ENCODE measurements at regions not wholly inside any gene's neighbourhood (a gene's known extent, or its start where the extent isn't known, plus 50 kb on each side); places are given as distances from the start of the nearest gene placed in this dataset.

DNA sequence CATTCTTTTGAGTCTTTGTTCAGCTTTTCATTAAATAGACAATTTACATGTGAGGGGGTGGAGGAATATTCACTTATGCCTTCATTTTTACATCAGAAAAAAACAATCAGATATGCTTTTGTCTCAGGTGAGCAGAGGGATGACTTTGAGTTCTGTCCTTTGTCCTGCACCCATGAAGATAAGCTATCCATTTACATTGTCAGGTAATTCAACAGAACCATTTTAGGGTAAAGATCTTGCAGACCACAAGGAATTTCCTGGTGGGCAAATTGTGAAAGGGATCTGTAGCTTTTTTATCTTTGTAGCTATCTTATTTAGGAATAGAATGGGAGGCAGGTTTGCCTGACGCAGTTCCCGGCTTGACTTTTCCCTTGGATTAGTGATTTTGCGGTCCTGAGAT is 242.7 kb upstream of the IRF2BP2 start:
- Mint-ChIP-seq H3K9me3 (no peaks in the 10 kb centered on the region), H3K4me3 (no peak overlapping the region), H3K27me3 (ENCODE audit: low read depth) (peaks cover 3% of the 10 kb centered on the region), H3K27ac (peak overlapping the region in 2 of 3 experiments; percentile 76 to 79; a peak in 4 of 7 replicates), H3K4me1 (peaks cover 19 to 31% of the 10 kb centered on the region in 2 experiments), H3K36me3 (ENCODE audit: insufficient read depth in 1 of 3, low read depth in 3 of 3) (no peaks in the 10 kb centered on the region)
- H2BK15ac ChIP-seq (ENCODE audit: low read depth, low read length) = no peak overlapping the region
- no peak overlapping the region for H2AFZ ChIP-seq (ENCODE audit: low read length)
- no peak overlapping the region for H4K91ac ChIP-seq (ENCODE audit: insufficient read length, low read depth, low read length)
- H3K9ac ChIP-seq (ENCODE audit: extremely low read depth, insufficient read length, low read length) = no peak overlapping the region
- H3T11ph ChIP-seq (ENCODE audit: low read length) = no peak overlapping the region
- no CpG with 5 or more reads among the region's 3 CpGs for WGBS (ENCODE audit: extremely low coverage, insufficient read length, low lambda C conversion rate)
- H4K20me1 ChIP-seq (ENCODE audit: control insufficient read depth, insufficient read depth, insufficient read length) = no peaks in the 10 kb centered on the region
- H2BK5ac ChIP-seq (ENCODE audit: insufficient read length, low read length) = no peak overlapping the region
- H2BK120ac ChIP-seq (ENCODE audit: low read depth, low read length, poor library complexity, severe bottlenecking) = no peak overlapping the region
- no peaks in the 10 kb centered on the region for H3K79me2 ChIP-seq (ENCODE audit: insufficient read depth, low read length)
- no peak overlapping the region for H3K23ac ChIP-seq (ENCODE audit: insufficient read length, low read depth, low read length)
- no peaks in the 10 kb centered on the region for H3K4me1 ChIP-seq (ENCODE audit: insufficient read depth, low read length)
- no peak overlapping the region for H4K5ac ChIP-seq (ENCODE audit: insufficient read length, low read depth, low read length)
- no peaks in the 10 kb centered on the region for H3K9me3 ChIP-seq (ENCODE audit: control insufficient read depth, low read depth, low read length)
- no peaks in the 10 kb centered on the region for H3K79me1 ChIP-seq (ENCODE audit: insufficient read depth, low read depth, low read length, poor library complexity, severe bottlenecking)
- no peak overlapping the region for H4K8ac ChIP-seq (replicated peaks; ENCODE audit: insufficient read length, low read depth, low read length)
- H3K4ac ChIP-seq (ENCODE audit: low read depth, low read length) = no peak overlapping the region
- no peak overlapping the region for H3K4me2 ChIP-seq (ENCODE audit: insufficient read depth, insufficient read length, low read length)
- no peak overlapping the region for H3K27ac ChIP-seq (ENCODE audit: insufficient read length, low read depth, low read length)
- no peak for DNase-seq
- TF ChIP-seq, protein P1, sequence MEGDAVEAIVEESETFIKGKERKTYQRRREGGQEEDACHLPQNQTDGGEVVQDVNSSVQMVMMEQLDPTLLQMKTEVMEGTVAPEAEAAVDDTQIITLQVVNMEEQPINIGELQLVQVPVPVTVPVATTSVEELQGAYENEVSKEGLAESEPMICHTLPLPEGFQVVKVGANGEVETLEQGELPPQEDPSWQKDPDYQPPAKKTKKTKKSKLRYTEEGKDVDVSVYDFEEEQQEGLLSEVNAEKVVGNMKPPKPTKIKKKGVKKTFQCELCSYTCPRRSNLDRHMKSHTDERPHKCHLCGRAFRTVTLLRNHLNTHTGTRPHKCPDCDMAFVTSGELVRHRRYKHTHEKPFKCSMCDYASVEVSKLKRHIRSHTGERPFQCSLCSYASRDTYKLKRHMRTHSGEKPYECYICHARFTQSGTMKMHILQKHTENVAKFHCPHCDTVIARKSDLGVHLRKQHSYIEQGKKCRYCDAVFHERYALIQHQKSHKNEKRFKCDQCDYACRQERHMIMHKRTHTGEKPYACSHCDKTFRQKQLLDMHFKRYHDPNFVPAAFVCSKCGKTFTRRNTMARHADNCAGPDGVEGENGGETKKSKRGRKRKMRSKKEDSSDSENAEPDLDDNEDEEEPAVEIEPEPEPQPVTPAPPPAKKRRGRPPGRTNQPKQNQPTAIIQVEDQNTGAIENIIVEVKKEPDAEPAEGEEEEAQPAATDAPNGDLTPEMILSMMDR (conservative IDR thresholded peaks at IDR 0.05) = no peak
- no peak overlapping the region for H3K18ac ChIP-seq (ENCODE audit: insufficient read length, low read depth, low read length)
- H3K56ac ChIP-seq (ENCODE audit: insufficient read length, low read depth, low read length) = no peak overlapping the region
- no peak overlapping the region for H2BK12ac ChIP-seq (ENCODE audit: insufficient read length, low read depth, low read length)
- no peaks in the 10 kb centered on the region for H3K27me3 ChIP-seq (ENCODE audit: insufficient read depth, low read length)
- no peak overlapping the region for H2AK5ac ChIP-seq (ENCODE audit: insufficient read length, low read length)
- H3K23me2 ChIP-seq (ENCODE audit: insufficient read length, low read depth, low read length, poor library complexity, severe bottlenecking) = no peaks in the 10 kb centered on the region
- H2BK20ac ChIP-seq (ENCODE audit: low read depth, low read length, poor library complexity, severe bottlenecking) = no peak overlapping the region
- no peak overlapping the region for H3K14ac ChIP-seq (ENCODE audit: insufficient read depth, low read length)

Data from H9 (cell line).